Nucleus accumbens (tissue), 56 donors: ENCODE measurements at regions not wholly inside any gene's neighbourhood (a gene's known extent, or its start where the extent isn't known, plus 50 kb on each side); places are given as distances from the start of the nearest gene placed in this dataset.
A peak's percentile ranks its signal among the peaks of the same experiment; 100 is the strongest.
"Not testable (repeated sequence)": the region's sequence is repeated elsewhere in the genome, so short reads cannot be mapped to it uniquely, and the experiment has no call there.

Experiments
- DNase-seq, 56 donors: peaks; one replicate each; lab custom pipeline; 2025; lab: John Stamatoyannopoulos, UW

GRCh38 chr12:89827592-89827991 lies 119.0 kb upstream of the ATP2B1 start:
- no peak for DNase-seq

DNA sequence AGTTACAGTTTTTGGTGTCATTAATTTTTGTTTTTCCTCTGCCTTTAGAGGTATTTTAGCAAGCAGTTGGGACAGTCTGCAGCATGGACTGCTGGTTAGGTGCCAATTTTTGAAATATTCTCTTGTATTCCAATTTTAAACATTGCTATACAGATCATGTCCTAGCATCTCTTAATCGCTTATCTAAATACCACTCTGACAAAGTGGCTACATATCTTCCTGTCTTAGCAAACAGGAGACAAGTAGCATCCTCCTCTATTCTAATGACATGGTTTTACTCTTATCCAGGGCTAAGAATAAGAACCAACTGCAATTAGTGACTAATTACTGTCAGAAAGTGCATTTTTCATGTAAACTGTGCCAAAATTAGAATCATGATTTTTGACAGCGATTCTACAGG lies 117.8 kb upstream of the ATP2B1 start:
- no peak for DNase-seq

DNA sequence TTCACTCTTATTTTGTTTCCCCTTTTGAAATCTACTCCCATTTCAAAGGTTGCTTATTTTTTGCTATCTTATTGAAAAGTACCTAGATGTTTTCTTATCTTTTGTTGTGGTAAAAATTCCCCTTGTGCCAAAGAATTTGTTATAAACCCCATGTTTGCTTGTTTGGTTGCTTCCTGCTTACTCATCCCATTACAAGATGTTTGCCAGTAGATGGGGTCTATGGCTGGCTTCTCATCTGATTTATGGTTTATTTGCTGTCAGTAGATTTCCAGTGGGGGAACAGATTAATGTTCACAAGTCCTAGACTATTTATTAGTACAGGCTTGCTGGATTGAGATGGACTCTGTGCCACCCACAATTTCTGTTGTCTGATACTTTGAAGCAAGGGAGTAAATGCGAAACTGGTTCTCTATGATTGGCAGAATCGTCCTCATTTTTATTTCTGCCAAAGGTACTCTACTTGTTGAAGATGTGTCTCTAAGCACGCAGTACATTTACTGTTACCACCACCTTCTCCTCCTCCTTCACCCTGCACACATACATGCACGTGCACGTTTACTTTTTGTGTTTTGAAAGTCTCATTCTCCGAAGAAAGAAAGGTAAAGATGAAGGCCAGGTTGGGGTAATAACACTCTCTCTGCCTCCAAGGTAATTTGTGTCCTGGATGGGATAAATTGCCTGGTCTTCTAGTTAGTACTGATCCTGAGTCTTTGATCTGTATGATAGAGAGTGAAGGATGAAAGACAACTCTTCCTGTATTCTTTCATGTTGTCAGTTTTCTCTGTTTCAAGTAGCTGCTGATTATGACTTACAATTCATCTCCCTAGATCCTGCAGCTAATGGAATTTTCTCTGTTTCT lies 117.2 kb upstream of the ATP2B1 start:
- DNase-seq, result no peak

DNA sequence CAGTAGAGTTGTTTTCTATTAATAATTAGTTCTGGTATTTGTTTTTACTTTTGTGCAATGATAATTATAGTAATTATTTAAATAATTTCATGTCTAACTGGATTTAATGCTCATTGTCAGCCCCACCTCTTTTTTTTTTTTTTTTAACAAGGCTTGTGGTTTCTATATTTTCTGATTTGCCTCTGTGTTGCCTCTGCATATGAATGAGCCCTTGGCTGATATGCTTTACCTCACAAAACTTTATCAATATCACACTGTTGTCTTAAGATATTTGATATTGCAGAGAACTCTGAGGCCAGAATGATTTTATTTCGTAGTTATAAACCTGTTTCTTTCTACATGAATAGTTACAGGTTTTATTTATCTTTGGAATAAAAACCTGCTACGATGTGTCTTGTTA lies 116.2 kb upstream of the ATP2B1 start:
- no peak for DNase-seq

DNA sequence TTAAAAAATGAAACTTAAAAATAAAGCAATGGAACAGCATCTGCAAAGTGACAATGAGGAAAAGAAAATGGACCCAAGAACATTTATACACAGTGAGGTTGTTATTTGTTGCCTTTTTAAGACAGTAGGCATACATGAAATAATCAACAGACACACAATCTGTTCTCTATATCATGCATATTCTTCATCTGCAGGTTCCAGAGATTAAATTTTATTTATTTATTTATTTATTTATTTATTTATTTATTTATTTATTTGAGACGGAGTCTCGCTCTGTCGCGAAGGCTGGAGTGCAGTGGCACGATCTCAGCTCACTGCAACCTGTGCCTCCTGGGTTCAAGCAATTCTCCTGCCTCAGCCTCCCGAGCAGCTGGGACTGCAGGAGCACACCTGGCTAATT lies 114.4 kb upstream of the ATP2B1 start:
- not testable (repeated sequence) for DNase-seq

DNA sequence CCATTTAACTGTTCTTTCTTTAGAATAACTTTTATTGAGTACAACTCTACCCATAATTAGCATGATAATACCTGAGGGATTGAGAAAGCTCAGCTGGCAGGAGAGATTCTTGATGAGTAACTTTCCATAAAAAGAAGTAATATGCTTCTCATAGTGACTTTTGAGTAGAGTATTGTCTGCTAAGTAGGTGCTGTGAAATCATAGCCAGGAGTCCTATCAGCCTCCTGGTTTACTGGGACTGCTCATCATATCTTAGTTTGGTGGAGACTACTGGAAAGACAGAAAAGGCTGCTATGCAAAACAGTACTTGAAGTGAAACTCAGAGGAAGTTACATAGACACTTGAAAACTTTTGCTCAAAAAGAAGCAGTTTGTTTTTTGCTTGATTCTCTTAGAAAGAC lies 113.3 kb upstream of the ATP2B1 start:
- no peak for DNase-seq

DNA sequence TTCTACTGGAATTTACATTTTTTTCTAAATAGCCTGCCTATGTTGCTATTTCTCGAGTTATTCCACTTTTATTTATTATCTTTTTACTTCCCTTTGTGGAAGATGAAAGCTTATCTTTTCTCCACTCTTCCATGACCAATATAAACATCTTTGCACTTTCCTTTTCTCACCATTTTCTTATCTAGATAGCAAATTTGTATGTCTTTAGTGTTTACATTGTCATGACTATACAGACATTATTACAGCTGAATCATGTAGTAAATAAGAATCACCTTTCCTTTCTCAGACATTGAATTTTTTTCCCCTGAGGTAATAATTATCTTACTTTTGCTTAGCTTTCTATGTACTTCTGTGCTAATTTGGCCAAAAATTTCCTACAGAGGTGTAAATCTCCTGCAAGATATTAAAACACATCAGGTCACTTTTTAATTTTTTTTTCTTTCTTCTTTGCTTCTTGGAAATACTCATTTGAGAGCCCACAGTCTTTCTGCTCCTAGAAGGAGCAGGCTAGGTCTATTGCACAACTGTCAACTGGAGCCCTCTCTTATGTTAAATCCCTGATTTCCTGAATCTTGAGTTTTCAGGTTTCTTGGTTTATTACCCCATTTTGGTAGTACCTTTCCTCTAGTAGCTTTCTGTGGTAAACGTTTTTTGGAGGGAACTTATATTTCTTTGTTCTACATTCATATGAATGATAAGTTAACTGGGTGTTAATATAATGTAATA lies 109.0 kb upstream of the ATP2B1 start:
- no peak for DNase-seq

DNA sequence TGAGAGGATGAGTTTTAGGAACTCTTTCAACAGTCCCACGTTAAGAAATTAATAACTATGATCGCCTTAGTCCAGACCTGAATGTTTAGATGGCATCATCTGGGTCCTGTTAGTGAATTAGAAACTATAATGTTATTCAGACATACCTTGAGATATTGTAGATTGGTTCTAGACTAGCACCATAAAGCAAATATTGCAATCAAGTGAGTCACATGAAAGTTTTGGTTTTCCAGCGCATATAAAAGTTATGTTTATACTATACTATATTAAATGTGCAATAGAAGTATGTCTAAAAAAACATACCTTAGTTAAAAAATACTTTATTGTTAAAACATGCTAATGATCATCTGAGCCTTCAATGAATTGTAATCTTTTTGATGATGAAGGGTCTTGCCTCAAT lies 106.6 kb upstream of the ATP2B1 start:
- no peak for DNase-seq

DNA sequence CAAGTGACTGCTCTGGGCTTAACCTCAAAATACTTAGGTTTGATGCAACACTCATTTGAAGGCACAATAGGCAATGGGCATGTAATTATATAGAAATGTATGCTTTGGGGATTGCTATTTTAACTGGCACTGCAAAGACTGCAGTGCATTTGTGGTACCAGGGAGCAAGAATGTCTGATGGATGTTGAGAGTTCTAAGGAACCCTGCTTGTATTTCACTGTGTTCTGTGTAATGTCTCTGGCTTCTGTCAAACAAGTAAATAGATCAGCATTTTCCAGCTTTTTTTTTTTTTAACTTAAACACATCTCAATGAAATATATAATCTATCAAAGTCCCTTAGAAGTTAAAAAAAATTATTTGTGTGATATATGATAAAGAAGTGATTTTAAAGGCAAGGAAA lies 94.8 kb upstream of the ATP2B1 start:
- DNase-seq, result no peak

DNA sequence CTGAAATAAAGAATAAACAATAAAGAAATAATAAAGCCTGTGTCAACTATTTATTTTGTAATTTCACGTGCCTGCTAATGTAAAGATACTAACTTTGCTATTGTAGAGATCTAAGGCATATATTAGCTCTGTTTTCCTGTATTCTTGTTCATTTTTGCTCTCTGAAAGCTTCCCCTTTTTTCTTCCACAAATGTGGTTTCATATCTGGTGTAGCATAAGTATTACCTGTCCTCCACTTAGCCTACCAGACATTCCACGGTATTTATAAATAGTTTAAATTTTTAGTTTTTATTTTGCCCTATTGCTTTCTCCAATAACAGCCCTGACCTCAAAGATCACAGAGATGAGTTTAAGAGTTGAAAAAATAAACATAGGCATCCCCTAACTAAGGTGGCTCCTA lies 92.6 kb upstream of the ATP2B1 start:
- no peak for DNase-seq

- DNase-seq, result no peak
Observed at GRCh38 chr12:89800435-89800834, 91.8 kb upstream of the ATP2B1 start.

DNA sequence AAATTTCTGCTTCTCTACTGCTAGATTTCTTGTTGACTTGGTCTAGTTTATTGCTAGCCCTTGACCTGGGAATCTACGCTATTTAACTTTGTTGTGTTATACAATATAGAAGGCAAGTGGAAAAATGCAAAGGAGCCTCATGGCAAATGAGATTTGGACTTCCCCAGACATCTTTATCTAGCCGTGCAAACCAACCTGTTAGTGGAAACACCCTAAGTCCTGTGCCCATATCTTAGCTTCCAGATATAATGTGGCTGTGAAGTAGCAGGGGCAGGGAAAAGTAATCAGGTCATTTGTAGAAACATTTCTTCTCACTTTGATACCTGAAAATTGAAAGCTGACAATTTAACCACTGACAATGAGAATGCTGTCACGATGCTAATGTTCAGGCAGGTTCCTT lies 90.7 kb upstream of the ATP2B1 start:
- no peak for DNase-seq

GRCh38 chr12:89797436-89797835 lies 88.8 kb upstream of the ATP2B1 start:
- DNase-seq, result no peak

GRCh38 chr12:89796798-89797382 lies 88.3 kb upstream of the ATP2B1 start:
- no peak for DNase-seq

DNA sequence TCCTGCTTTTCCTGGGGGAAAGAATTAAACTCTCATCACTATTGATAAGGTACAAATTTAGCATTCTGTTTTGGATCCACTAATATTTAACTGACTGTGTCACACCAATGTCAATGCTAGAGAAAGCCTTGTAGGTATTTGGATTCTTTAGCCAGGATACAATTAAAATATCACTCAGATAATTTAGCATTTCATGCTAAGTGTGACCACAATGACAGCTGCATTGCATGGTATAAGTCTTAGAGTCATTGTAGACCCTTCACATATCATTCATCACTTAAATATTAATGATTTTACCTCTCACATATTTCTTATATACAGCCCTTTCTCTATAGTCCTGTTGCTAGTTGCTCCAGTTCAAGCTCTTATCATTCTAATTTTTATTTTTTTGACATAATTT lies 85.3 kb upstream of the ATP2B1 start:
- no peak for DNase-seq

GRCh38 chr12:89791286-89791685 lies 82.6 kb upstream of the ATP2B1 start:
- no peak for DNase-seq

DNA sequence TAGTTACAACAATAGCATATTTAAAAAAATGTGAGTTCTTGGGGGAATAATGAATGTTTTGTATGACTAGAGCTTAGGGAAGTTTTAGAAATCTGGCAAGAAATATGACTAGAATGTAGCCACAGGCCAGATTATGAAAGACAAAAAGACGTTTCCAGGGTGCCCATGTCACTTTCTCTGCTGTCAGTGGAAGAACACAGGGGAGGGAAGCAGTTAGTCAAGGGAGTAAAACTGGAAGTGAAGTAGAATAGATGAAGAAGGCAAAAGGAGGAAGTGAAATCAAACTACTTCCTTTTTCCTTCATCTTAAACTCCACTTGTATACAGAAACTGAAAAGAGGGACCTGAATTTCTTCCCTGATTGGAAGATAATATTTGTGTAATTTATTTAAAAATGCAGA lies 81.2 kb upstream of the ATP2B1 start:
- DNase-seq, result peak in 1 of 56 donors; percentile 0

GRCh38 chr12:89787763-89788162 lies 79.1 kb upstream of the ATP2B1 start:
- DNase-seq, result no peak

- no peak for DNase-seq
Observed at GRCh38 chr12:89786177-89786810, 77.7 kb upstream of the ATP2B1 start.

GRCh38 chr12:89783359-89784060 lies 74.9 kb upstream of the ATP2B1 start:
- DNase-seq, result peak in 2 of 56 donors; percentile 2 to 10

DNA sequence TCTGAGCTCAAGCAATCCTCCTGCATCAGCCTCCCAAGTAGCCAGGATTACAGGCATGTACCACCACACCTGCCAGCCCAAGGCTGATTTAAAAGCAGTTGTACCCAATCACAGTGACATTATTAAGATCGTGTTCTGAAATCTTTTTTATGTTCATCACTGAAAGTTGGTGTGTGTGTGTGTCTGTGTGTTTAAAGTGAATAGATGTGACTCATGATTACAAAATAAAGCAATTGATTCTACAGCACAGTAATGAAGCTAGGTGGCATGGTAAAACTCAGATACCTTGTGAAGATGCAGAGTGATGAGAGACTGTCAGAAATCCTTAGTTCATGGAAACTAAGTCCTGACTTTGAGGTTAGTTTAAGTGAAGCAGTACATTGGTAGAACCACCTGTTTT lies 74.2 kb upstream of the ATP2B1 start:
- DNase-seq, result no peak
